Sigmoid colon (tissue), 3 donors: ENCODE measurements at regions not wholly inside any gene's neighbourhood (a gene's known extent, or its start where the extent isn't known, plus 50 kb on each side); places are given as distances from the start of the nearest gene placed in this dataset.

Source experiments
- POLR2A ChIP-seq, 2 donors: fragments of 450-650 bp; IDR thresholded peaks; one replicate each; pipeline ENCODE4 v1.6.1; 2016; ENCODE audit warnings: antibody characterized with exemption in 2 of 2, mild to moderate bottlenecking in 2 of 2, moderate library complexity in 2 of 2
- TF ChIP-seq, protein P1 (sequence below), 4 experiments: fragments of 450-650 bp in 3 of 4; fragments of 200-600 bp in 1 of 4; IDR thresholded peaks; one replicate each; pipeline ENCODE4 v1.5.1; 2016 to 2019; ENCODE audit warnings: antibody characterized with exemption in 4 of 4, mild to moderate bottlenecking in 3 of 4, moderate library complexity in 2 of 4

DNA sequence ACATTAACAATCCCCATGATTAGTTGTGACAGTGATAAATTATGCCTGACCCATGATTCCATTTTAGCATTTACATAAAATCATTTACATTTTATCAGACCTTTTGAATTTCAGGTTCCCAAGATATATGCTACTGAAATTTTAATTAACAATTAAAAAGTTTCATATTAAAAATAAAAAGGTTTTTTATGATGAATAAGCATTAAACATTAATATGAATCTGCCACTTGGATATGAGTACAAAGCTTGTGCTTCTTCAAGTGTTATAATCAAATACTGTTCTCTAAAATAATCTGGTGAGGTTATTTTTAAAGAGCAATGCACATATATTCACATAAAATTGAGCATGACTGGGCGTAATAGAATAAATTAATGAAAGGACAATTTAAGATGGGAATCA lies 1218.0 kb downstream of the CNTNAP5 start:
- TF ChIP-seq, protein P1, sequence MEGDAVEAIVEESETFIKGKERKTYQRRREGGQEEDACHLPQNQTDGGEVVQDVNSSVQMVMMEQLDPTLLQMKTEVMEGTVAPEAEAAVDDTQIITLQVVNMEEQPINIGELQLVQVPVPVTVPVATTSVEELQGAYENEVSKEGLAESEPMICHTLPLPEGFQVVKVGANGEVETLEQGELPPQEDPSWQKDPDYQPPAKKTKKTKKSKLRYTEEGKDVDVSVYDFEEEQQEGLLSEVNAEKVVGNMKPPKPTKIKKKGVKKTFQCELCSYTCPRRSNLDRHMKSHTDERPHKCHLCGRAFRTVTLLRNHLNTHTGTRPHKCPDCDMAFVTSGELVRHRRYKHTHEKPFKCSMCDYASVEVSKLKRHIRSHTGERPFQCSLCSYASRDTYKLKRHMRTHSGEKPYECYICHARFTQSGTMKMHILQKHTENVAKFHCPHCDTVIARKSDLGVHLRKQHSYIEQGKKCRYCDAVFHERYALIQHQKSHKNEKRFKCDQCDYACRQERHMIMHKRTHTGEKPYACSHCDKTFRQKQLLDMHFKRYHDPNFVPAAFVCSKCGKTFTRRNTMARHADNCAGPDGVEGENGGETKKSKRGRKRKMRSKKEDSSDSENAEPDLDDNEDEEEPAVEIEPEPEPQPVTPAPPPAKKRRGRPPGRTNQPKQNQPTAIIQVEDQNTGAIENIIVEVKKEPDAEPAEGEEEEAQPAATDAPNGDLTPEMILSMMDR (IDR thresholded peaks at IDR 0.05) = no peak
- TF ChIP-seq POLR2A (IDR thresholded peaks at IDR 0.05) = no peak
